NCI-H2029 treated with DMSO at 0.1 percent for 48 hours (cell line): ENCODE measurements at regions not wholly inside any gene's neighbourhood (a gene's known extent, or its start where the extent isn't known, plus 50 kb on each side); places are given as distances from the start of the nearest gene placed in this dataset.

Source experiments
- DNase-seq: peaks from one replicate; lab custom pipeline; 2025; lab: John Stamatoyannopoulos, UW

DNA sequence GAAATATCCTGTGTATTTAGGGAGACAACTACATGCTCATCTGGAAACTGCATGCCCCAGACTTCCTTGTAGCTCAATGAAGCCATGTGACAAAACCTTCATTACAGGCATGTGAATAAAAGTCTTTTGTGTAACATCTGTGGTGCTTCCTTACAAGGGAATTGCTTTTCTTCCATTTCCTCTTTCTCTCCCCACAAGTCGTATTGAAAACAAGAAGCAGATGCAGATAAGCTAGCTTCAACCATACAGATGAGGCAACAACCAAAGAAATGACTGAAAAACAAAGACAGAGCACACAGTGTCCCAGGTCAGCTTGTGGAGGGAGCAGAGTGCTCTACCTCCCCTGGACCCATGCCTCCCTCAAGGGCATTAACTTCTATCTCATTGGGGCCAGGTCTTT is 115.8 kb upstream of the INPP4B start:
- DNase-seq: no peak

DNA sequence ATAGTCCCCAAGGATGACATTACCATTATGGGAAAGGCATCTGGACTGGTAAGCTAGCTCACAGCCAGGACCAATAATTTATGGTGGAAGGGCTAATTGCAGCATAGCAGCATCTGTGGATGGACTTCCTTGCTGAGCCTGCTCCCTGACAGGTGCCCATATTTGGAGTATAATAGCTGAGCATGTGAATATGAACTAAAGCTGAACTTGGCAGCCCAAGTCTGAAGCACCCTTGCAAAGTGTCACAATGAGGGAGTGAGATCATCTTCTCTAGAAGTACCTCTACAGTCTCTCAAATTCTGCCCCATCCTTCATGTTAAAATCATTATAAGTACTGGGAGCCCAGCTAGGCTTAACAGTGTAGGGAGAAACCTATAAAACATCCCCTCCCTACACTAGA is 128.2 kb upstream of the INPP4B start:
- DNase-seq: no peak

DNA sequence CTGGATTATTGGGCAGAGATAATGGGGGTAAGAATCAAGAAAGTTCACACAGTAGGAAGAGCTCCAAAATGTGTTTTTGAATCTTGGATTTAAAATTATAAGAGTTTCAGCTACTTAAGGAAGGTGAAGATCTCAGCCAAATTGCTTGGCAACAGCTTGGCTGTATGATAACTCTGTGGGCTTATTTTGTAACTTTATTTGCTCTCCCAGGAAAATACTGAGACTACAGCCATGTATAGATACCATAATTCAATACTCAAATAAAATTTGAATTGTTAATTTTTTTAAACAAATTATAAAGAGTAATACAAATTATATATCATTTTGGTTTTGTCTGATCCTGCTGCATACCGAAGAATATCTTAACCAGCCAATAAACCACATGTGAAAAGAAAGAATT is 129.5 kb upstream of the INPP4B start:
- DNase-seq: no peak

- no peak for DNase-seq
Measured at GRCh38 chr4:142976482-142976881, 130.4 kb upstream of the INPP4B start.

DNA sequence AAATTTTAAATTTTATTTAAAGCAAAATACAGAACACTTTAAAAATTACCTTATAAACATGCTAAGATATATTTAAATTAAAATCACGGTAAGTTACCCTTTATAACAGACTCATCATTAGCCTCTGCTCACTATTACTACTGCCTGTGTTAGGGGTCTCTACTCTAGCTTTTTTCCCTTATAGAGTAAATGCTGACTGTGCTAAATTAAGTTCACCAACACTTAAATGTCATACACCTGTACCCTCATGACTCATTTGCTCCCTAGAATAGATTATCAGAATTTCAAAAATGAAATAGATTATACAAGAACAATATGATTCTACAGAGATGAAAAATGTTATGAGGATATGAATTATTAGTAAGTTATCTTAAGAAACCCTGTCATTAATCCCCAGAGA is 131.1 kb upstream of the INPP4B start:
- DNase-seq: no peak

DNA sequence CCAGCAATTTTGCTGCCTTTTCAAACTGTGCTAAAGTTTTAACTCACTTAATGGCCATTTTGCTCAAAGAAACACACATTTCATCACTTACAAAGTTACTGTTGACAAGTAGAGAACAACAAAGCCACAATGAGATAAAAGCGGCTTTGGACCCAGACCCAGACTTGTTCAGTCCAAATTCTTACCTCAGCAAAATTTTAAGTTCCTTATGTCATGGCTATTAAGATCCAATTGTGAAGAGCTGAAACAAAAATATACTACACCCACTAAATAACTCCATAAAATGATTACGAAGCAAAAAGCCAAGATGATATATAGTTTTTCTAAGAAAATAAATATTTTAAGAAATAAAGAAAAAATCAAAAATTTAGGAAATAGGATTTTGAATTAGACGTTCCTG is 137.0 kb upstream of the INPP4B start:
- no peak for DNase-seq

DNA sequence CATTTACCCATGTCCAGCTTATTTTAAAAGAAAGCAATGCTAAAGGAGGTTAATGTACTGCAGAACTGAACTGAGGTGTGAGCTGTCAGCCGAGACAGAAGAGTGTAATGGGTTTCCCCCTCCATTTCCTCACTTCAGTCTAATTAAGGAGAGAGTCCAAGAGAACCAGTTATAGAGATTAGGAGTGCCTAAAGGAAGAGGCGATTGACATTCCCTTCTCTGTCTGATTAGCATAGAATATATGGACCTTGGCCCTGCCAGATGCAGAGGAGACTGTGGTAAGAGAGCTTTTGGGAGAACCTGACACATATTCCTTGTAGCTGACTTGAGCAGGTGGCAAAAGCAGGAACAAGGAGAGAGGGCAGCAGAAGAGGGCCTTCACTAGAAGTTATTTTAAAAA is 137.5 kb upstream of the INPP4B start:
- DNase-seq: no peak

GRCh38 chr4:142984871-142985585 is 138.9 kb upstream of the INPP4B start:
- DNase-seq: no peak

DNA sequence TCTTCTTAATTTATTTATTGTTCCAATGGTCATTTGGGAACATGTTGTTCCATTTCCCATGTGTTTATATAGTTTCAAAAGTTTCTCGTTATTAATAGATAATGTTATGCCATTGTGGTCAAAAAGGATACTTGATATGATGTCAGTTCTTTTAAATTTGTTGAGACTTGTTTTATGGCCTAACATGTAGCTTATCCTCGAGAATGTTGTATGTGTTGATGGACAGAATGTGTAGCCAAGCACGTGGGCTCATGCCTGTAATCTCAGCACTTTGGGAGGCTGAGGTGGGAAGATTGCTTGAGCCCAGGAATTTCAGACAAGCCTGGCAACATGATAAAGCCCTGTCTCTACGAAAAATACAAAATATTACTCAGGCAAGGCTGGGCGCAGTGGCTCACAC is 168.5 kb upstream of the USP38 start:
- DNase-seq: no peak

GRCh38 chr4:143017210-143017609 is 167.5 kb upstream of the USP38 start:
- DNase-seq: no peak

DNA sequence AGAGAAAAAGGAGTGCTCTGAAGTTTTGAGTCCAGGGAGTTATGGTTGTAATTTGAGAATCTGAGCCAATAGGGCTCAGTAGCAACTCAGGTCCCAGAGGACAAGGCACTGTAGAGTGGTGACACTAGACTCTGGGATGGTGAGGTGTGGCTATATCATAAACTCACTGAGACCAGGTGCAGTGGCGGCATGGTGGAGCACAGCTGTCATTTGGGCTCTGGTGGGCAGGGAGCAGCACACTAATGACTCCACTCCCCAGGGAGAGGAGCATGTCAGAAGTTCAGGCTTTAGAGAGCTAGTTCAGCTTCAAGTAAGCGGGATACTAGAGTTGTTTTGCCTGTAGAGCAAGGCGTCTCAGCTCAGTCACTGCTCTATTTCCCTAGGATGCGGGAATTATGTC is 165.4 kb upstream of the USP38 start:
- DNase-seq: no peak

DNA sequence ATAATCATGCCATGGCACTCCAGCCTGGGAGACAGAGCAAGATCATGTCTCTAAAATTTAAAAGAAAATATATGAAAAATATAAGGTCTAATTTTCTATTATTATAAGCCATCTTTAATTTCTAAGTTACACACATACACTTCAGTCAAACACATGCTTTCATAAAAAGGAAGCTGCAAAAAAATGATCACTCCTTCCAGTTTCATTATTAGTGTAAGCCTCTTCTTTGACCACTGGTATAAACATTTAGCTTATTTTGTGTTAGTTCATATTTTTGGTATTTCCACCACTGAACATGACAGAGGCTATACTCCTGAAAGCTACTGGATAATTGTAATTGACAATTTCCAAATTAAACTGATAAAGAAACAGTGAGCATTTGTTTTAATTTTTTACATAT is 163.3 kb upstream of the USP38 start:
- no peak for DNase-seq

DNA sequence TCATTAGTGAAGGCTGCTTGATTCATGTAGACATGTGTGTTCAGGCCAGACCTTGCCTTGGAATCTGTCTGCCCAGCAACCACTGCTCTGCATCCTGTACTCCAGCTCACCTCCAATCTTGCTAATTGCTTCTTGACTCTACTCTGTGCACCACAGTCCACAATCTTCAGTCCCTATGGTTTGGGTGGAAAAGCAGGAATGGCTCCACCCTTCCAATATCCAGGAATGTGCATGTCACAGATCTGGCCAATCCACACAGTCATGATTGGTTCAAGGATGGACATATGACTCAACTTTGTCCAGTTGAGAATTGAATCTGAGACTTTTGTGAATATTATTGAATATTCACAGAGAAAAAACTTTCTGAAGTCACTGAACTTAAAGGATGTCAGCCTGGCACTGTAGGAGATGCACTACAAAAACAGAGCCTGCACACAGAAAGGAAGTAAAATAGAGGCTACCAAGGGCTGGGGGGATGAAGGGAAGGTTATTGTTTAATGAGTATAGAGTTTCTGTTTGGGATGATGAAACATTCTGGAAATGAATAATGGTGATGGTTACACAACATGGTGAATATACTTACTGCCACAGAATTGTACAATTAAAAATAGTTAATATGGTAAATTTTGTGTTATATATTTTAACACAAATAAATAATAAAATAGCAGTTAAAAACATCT is 161.3 kb upstream of the USP38 start:
- DNase-seq: no peak

DNA sequence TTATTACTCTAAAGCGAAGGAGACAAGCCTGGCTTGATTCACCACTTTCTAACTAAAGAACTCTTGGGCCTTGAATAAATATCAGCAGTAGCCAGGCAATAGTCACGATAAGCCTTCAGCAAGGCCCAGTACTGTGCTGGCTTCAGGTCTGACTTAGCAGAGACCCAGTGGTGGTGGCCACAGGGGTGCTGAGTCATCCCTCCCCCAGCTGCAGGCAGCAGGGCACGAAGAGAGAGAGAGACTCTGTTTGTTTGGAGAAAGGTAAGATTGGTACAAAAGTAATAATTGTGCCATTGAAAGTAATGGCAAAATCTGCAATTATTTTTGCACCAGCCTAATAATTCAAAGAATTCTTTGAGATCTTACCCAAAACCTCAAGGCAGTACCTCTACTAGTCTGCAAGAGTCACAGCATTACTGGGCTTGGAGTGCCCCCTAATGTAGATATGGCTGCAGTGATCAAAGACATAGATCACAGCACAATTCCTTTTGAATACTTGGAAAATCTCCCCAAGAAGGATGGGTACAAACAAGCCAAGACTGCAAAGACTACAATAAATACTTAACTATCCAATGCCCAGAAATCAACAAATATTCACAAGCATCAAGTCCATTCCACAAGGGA is 159.5 kb upstream of the USP38 start:
- no peak for DNase-seq

DNA sequence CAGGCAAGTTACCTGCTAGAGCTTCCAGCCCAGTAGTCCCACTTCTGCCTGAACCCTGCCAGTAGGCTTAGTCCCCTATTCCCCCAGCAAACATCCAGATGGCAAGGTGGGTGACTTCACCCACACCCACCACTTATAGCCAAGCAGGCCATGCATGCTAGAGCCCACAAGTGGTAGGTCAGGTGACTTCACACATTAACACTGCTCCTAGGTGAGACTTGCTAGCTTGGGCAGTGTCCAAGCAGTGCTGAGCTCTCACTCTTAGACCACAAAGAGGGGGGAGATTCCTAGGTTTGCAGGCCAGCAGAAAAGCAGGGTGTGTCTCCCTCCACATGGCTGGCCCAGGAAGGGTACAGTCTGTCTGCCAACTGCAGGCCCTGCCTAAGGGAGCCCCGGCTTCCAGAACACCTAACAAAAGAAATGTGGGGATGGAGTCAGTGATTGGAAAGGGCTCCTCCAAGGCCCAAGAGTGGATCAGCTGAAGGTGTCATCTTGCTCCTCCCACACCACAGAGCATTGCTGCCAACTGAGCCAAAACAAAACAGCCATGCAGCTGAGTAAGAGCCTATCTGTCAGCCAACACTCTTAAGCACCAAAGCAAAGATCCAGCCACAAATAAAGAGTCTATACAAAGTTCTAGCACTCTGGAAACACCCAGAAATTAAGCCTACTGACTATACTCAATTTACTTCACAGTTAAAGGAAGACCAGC is 158.1 kb upstream of the USP38 start:
- peak; percentile 18 for DNase-seq

DNA sequence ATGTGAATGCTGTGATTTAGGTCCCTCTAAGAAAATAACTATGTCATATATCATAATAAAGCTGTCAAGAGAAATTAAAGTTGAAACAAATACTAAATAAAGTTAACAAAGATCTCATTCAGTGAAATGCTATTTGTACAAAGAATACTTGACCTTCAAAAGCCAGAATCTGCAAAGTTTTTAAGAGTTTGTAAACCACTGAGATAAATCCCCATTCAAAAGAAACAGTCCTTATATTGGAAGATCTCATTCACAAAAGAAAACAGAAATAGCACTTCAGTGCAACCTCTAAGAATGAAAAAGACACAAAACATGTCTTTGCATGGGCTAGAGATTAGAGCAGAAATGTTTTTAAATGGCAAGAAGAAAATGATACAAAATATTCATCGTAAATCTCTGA is 149.1 kb upstream of the USP38 start:
- DNase-seq: no peak

DNA sequence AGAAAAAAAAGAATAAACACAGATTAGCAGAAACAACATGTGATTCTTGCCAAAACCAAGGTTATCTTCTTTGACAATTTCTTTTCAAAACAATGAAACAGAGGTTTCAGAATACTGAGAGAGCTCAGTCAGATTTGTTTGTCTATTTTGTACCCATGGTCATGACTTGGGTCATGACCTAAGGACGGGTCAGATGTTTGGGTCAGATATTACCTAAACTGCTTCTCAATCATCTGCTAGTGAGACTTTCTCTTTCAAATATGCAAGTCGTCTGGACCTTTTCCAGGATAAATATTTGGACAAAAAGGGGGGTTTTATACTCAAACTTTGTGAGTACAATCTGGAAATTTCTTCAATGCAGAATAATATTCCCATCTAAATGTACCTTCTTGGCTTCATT is 148.3 kb upstream of the USP38 start:
- no peak for DNase-seq

DNA sequence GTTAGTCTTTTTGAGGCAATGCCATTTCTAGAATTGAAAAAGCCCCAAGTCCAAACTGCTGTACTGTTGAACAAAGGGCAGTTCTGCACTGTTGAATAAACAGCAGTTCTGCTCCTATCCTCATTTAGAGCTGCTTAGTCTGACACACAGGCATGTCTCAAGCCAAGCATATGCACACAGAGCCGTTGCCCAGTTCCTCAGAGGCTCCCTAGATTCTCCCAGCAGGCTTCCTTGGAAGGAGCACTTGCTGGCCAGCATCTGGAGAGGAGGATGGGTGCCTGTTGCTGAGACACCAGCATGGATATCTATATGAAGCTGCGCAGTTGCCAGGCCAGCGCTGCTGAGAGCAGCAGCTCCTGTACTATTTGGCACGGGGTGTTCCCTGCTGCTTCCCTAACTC is 138.3 kb upstream of the USP38 start:
- no peak for DNase-seq

DNA sequence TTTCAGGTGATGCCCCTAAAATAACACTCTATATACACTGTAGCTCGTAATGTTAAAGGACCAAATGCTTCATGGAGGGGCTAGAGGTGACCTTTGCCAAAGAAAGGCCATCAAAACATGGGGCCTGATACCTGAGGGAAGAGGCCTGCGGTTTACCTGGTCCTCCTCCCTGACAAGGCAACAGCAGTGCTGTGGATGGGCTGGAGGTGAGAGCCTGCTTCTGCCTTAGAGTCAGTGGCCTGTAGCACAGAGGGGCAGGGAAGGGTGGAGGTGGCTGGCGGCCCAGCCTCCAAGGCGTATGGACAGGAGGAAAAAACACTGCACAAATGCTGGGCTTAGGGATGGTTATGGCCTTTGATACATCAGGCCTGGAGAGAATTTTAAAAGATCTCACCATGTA is 137.8 kb upstream of the USP38 start:
- no peak for DNase-seq

DNA sequence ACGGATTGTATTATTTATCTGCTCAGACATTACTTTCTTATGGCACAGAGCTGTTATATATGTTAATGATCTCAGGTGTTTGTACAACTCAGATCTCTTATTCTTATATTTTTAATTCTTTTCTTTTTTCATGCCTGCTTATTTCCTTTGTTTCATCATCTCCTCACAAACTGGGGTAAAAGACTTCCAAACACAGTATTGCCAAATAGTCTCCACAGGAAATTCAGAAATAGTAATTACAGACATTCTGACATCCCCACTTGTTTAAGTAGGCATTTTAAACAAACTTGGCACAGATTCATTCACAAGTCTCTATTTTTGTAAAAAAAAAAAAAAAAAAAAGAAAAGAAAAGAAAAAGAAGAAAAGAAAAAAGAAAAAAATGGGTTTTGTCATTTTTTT is 129.7 kb upstream of the USP38 start:
- DNase-seq: no peak

DNA sequence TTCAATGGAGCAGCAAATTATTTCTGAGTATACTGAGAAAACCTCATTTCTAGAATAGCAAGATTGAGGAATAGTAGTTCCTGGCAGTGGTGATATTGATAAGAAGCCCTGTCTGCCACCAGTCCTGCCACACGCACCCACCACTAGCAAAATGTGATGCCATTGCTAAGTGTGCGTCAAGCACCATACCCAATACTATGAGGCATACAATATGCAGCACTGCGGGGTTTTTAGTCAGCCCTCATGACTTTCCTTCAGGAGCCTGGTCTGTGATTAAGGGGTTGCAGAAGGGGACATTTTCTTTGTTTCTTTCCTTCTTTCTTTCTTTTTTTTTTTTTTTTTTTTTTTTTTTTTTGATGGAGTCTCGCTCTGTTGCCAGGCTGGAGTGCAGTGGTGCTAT is 128.7 kb upstream of the USP38 start:
- DNase-seq: no peak

DNA sequence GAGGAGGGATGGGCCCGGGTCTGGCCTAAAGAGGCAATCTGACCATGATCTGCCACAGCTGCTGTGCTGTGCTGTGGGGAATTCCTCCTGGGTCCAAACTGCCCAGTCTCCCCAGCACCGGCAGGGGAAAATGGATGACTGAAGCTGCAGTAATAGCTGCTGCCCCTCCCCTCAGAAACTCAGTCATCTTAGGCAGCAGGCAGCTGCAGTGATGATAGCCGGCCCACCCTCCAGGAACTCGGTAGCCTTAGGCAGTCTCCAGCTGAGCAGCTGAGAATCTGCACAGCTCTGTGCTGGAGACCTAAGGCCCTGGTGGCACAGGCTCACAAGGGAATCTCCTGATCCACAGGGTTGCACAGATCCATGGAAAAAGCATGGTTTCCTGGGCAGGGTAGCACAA is 113.4 kb upstream of the USP38 start:
- no peak for DNase-seq

- DNase-seq: no peak
Measured at GRCh38 chr4:143076723-143077122, 108.0 kb upstream of the USP38 start.
